Ovary (tissue), 7 donors: ENCODE measurements at regions not wholly inside any gene's neighbourhood (a gene's known extent, or its start where the extent isn't known, plus 50 kb on each side); places are given as distances from the start of the nearest gene placed in this dataset.

Source experiments
- DNase-seq, 5 donors: peaks; one replicate each; pipeline ENCODE4 v3.0.0-alpha.2; 2019 to 2020
- H3K27ac ChIP-seq, 2 donors: fragments of 200-600 bp; one replicate each; pipeline versions ENCODE4 v1.5.1 to v1.8.0; 2019 to 2022
- H3K27me3 ChIP-seq: fragments of 200-600 bp; one replicate; pipeline ENCODE4 v1.8.0; 2022
- H3K36me3 ChIP-seq: fragments of 200-600 bp; sonication (generic); one replicate; pipeline ENCODE4 v1.5.1; 2019
- H3K4me1 ChIP-seq: one replicate; pipeline ENCODE4 v1.8.1; 2013; ENCODE audit warnings: mild to moderate bottlenecking, moderate library complexity; ENCODE audit not compliant: insufficient read depth
- H3K4me3 ChIP-seq: fragments of 200-600 bp; sonication (generic); one replicate; pipeline ENCODE4 v1.5.1; 2017
- H3K9me3 ChIP-seq, 2 donors: fragments of 200-600 bp in 1 of 2; sonication (generic) in 1 of 2; one replicate each; pipeline versions ENCODE4 v1.5.1 to v1.8.1; 2013 to 2019; ENCODE audit warnings: mild to moderate bottlenecking in 1 of 2, moderate library complexity in 1 of 2
- EP300 ChIP-seq: sonication (generic); formaldehyde crosslinking; IDR thresholded peaks from one replicate; pipeline ENCODE4 v1.6.1; 2017; ENCODE audit warnings: antibody characterized with exemption
- POLR2A ChIP-seq: fragments of 450-650 bp; IDR thresholded peaks from one replicate; pipeline ENCODE4 v1.6.1; 2017; ENCODE audit warnings: antibody characterized with exemption, mild to moderate bottlenecking, moderate library complexity
- WGBS, 3 donors: extraction: QIAGEN DNeasy Blood & Tissue Kit in 1 of 3; methylation state at CpG; one replicate each; pipeline versions ENCODE4 v1.1.5 to v1.1.7; 2013 to 2017; 5-methylcytosine and 5-hydroxymethylcytosine counted together
- intact Hi-C, 4 donors: fragments of 100-400 bp; cut with DNase I; formaldehyde crosslinking; loops; one replicate each; pipeline versions ENCODE4 v1.11.0 to v1.15.1; 2022 to 2023
- TF ChIP-seq, protein P1 (sequence below), 3 donors: fragments of 450-650 bp in 2 of 3; fragments of 200-600 bp in 1 of 3; IDR thresholded peaks; one replicate each; pipeline versions ENCODE4 v1.5.1 to v1.8.0; 2016 to 2022; ENCODE audit warnings: antibody characterized with exemption in 3 of 3, mild to moderate bottlenecking in 1 of 3
- donor health status: DM: no; HTN: no; CAD: no; lungs with moderate emphysema.
- donor health status: DM: no; HTN: no; CAD: no.
- donor health status: Bipolar disorder and iron deficiency.
- donor health status: DM: no; HTN: no; CAD: no.
- donor health status: DM: yes; HTN: yes; CAD: no.

DNA sequence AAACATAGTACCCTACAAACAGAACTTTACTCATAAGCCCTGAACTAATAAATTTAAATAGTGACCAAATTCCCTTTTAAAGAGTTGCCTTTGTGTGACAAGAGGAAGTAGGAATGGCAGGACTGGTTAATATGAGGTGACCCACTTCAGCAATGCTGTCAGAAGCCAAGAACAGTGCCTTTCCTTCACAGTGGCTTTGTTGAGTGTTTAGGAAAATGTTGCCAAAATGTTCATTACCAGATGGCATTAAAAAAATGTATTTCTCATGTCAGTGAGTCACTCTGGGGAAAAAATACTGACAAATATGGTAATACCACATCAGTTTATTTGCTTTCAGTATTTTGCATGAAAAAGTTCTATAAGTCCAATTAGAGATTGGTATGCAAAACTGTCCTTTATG is 103.3 kb downstream of the DIRAS2 start:
- H3K4me3 ChIP-seq, result no peak overlapping the region
- no peaks in the 10 kb centered on the region for H3K36me3 ChIP-seq
- intact Hi-C loops, result no loop called here
- no peak overlapping the region for H3K27ac ChIP-seq
- no peaks in the 10 kb centered on the region for H3K4me1 ChIP-seq
- H3K9me3 ChIP-seq, result no peaks in the 10 kb centered on the region
- no peak for DNase-seq
- TF ChIP-seq, protein P1, sequence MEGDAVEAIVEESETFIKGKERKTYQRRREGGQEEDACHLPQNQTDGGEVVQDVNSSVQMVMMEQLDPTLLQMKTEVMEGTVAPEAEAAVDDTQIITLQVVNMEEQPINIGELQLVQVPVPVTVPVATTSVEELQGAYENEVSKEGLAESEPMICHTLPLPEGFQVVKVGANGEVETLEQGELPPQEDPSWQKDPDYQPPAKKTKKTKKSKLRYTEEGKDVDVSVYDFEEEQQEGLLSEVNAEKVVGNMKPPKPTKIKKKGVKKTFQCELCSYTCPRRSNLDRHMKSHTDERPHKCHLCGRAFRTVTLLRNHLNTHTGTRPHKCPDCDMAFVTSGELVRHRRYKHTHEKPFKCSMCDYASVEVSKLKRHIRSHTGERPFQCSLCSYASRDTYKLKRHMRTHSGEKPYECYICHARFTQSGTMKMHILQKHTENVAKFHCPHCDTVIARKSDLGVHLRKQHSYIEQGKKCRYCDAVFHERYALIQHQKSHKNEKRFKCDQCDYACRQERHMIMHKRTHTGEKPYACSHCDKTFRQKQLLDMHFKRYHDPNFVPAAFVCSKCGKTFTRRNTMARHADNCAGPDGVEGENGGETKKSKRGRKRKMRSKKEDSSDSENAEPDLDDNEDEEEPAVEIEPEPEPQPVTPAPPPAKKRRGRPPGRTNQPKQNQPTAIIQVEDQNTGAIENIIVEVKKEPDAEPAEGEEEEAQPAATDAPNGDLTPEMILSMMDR (IDR thresholded peaks at IDR 0.05), result no peak
- TF ChIP-seq POLR2A (no peak), EP300 (no peak)
- no peaks in the 10 kb centered on the region for H3K27me3 ChIP-seq

DNA sequence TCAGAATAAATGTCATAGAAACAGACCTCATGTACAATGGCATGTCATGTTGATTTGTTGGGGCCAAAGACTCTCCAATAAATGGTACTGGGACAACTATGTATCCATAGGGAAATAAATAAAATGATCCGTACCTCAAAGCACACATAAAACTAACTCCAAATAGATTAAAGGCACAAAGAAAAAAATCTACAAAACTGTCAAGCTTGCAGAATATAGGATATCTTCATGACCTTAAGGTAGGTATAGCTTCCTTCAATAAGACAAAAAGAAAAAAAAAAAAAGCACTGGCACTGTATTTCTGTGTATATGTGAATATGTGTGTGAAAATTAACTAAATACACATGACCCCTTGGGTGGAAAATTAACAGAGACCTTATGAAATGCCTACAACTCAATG is 101.9 kb downstream of the DIRAS2 start:
- no peak overlapping the region for H3K4me3 ChIP-seq
- 44 to 76% (median 75%) methylated on average over 1 of the region's 1 CpG for WGBS, 3 donors

DNA sequence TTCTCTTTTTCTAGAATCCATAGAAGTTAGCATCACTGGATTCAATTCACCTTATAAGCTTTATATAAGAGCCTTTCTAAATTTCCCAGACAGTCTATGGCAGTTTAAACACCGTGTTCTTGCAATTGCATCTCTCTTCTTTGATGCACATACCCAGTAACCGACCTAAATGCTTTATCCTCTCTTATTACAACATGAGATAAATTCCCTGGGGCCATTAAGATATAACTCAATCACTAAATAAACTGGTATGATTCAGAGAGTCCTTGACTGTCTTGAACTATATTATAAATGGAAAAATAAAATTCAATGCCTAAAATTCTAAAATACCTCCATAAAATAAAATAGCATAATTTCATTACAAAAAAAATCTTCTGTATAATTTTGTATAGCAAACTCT is 98.1 kb downstream of the DIRAS2 start:
- 61 to 80% (median 61%) methylated on average over 2 of the region's 2 CpGs for WGBS, 3 donors
- no peak for TF ChIP-seq EP300
- TF ChIP-seq, protein P1 (IDR thresholded peaks at IDR 0.05), result no peak
- no peak for TF ChIP-seq POLR2A

More for the DNA sequence above, 101.9 kb downstream of the DIRAS2 start:
- no peaks in the 10 kb centered on the region for H3K9me3 ChIP-seq
- intact Hi-C loops, result no loop called here
- H3K27me3 ChIP-seq, result no peaks in the 10 kb centered on the region
- no peak overlapping the region for H3K27ac ChIP-seq
- H3K36me3 ChIP-seq, result no peaks in the 10 kb centered on the region
- H3K4me1 ChIP-seq, result no peaks in the 10 kb centered on the region
- TF ChIP-seq, protein P1 (IDR thresholded peaks at IDR 0.05), result no peak
- TF ChIP-seq POLR2A (no peak), EP300 (no peak)
- no peak for DNase-seq

DNA sequence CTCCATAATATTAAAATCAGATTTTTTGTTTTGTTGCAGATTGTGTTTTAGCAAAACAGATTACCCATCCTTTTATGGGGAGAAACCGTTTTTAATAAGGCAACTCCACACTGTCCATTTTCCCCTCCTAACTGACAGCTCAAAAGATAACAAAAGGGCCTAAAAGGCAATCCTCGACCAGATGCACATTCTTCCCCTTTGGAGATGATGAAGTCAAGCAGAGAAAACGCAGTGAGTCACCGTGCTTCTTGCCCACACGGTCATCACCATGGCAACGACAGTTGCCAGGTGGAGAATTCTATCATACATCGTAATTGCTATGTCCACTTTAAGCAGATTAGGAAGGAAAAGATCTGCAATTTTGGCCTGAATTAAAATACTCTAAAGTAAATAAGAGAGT is 96.4 kb downstream of the DIRAS2 start:
- H3K9me3 ChIP-seq, result no peaks in the 10 kb centered on the region
- TF ChIP-seq, protein P1 (IDR thresholded peaks at IDR 0.05), result no peak
- TF ChIP-seq POLR2A (no peak), EP300 (no peak)
- no peak for DNase-seq
- intact Hi-C loops, result no loop called here
- no peaks in the 10 kb centered on the region for H3K36me3 ChIP-seq
- H3K27me3 ChIP-seq, result no peaks in the 10 kb centered on the region
- no peak overlapping the region for H3K4me3 ChIP-seq
- 4 to 11% (median 9%) methylated on average over 7 of the region's 7 CpGs for WGBS, 3 donors
- H3K4me1 ChIP-seq, result no peaks in the 10 kb centered on the region
- no peak overlapping the region for H3K27ac ChIP-seq

More for the DNA sequence above, 98.1 kb downstream of the DIRAS2 start:
- Histone ChIP-seq H3K9me3 (no peaks in the 10 kb centered on the region), H3K4me3 (no peak overlapping the region), H3K27ac (no peak overlapping the region), H3K4me1 (no peaks in the 10 kb centered on the region), H3K27me3 (no peaks in the 10 kb centered on the region), H3K36me3 (no peaks in the 10 kb centered on the region)
- intact Hi-C loops, result no loop called here
- no peak for DNase-seq

DNA sequence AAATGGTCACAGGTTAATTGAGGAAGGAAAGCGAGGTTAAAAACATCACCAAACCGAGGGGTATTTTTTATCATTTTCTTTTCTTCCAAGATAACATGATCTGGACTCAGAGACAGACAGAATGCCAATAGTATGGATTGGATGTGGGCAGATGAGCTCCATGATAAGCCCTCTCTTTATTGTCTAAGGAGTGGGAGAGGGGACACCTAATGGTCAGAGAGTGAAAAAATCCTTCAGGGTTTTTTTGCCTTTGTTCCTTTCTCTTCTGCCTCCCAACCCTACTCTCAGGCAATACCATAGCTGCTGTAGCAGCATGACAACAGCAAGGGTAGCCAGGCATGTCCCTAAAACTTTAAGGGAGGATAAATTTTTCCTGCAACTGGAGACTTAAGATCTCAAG is 94.7 kb downstream of the DIRAS2 start:
- intact Hi-C loops, result no loop called here
- no peak for TF ChIP-seq EP300
- TF ChIP-seq, protein P1 (IDR thresholded peaks at IDR 0.05), result no peak
- TF ChIP-seq POLR2A, result no peak
- no peak overlapping the region for H3K27ac ChIP-seq
- H3K4me1 ChIP-seq, result no peaks in the 10 kb centered on the region
- no peaks in the 10 kb centered on the region for H3K36me3 ChIP-seq
- DNase-seq, result no peak
- 78 to 95% (median 84%) methylated on average over 2 of the region's 2 CpGs for WGBS, 3 donors
- H3K4me3 ChIP-seq, result no peak overlapping the region
- H3K9me3 ChIP-seq, result no peaks in the 10 kb centered on the region
- H3K27me3 ChIP-seq, result no peaks in the 10 kb centered on the region
